Inflammatory macrophage (primary cell): ENCODE measurements at regions not wholly inside any gene's neighbourhood (a gene's known extent, or its start where the extent isn't known, plus 50 kb on each side); places are given as distances from the start of the nearest gene placed in this dataset.
A peak's percentile ranks its signal among the peaks of the same experiment; 100 is the strongest.
"Not testable (repeated sequence)": the region's sequence is repeated elsewhere in the genome, so short reads cannot be mapped to it uniquely, and the experiment has no call there.

ENCODE experiments used
- DNase-seq, 2 donors: peaks; one replicate each; pipeline ENCODE4 v3.0.0-alpha.2; 2020 to 2022

- not testable (repeated sequence) for DNase-seq
Measured at GRCh38 chr16:29310243-29310642, 96.3 kb downstream of the NPIPB11 start.

- DNase-seq = not testable (repeated sequence)
Measured at GRCh38 chr16:29309601-29310000, 96.9 kb downstream of the NPIPB11 start.

- no peak for DNase-seq
Measured at GRCh38 chr16:29308644-29309546, 97.6 kb downstream of the NPIPB11 start.

GRCh38 chr16:29307598-29308507 is 98.7 kb downstream of the NPIPB11 start:
- no peak for DNase-seq

- DNase-seq = no peak
Measured at GRCh38 chr16:29306943-29307597, 99.4 kb downstream of the NPIPB11 start.

GRCh38 chr16:29306201-29306600 is 100.3 kb downstream of the NPIPB11 start:
- DNase-seq = no peak

GRCh38 chr16:29305018-29305417 is 101.5 kb downstream of the NPIPB11 start:
- DNase-seq = not testable (repeated sequence)

GRCh38 chr16:29304251-29304650 is 102.3 kb downstream of the NPIPB11 start:
- no peak for DNase-seq

GRCh38 chr16:29303520-29303919 is 103.0 kb downstream of the NPIPB11 start:
- DNase-seq = no peak

GRCh38 chr16:29302976-29303375 is 103.5 kb downstream of the NPIPB11 start:
- DNase-seq = no peak

GRCh38 chr16:29302433-29302832 is 104.1 kb downstream of the NPIPB11 start:
- not testable (repeated sequence) for DNase-seq

GRCh38 chr16:29301662-29302285 is 104.7 kb downstream of the NPIPB11 start:
- DNase-seq = not testable (repeated sequence)

- DNase-seq = not testable (repeated sequence)
Measured at GRCh38 chr16:29300541-29301535, 105.7 kb downstream of the NPIPB11 start.

GRCh38 chr16:29300030-29300491 is 106.5 kb downstream of the NPIPB11 start:
- peak; percentile 80 to 83 for DNase-seq

- not testable (repeated sequence) for DNase-seq
Measured at GRCh38 chr16:29298997-29299396, 107.5 kb downstream of the NPIPB11 start.

GRCh38 chr16:29298307-29298706 is 108.2 kb downstream of the NPIPB11 start:
- DNase-seq = not testable (repeated sequence)

- DNase-seq = not testable (repeated sequence)
Measured at GRCh38 chr16:29297809-29298177, 108.7 kb downstream of the NPIPB11 start.

- DNase-seq = not testable (repeated sequence)
Measured at GRCh38 chr16:29297144-29297808, 109.2 kb downstream of the NPIPB11 start.

GRCh38 chr16:29296176-29296575 is 110.3 kb downstream of the NPIPB11 start:
- DNase-seq = not testable (repeated sequence)
